H4 (cell line): ENCODE measurements at regions not wholly inside any gene's neighbourhood (a gene's known extent, or its start where the extent isn't known, plus 50 kb on each side); places are given as distances from the start of the nearest gene placed in this dataset.

Experiments used
- DNase-seq: peaks from one replicate; pipeline ENCODE4 v3.0.0-alpha.2; 2015; ENCODE audit warnings: low spot score

DNA sequence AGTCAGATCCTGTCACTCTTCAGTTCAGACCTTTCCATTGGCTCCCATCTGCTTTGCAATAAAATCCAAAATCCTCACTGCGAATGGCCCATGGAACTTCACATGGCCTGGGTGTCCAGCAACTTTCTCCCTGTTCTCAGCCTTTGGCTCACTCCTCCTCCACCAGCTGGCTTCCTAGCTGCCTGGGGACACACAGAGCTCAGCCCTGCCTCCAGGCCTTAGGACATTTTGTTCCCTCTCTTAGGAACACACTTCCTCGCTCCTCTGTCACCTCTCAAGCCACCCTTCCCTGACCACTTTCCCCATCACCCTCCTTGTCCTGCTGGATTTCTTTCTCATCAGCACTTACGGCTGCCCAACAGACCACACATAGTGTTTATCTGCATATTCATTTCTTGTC lies 419.6 kb downstream of the MED13L start:
- DNase-seq: no peak

DNA sequence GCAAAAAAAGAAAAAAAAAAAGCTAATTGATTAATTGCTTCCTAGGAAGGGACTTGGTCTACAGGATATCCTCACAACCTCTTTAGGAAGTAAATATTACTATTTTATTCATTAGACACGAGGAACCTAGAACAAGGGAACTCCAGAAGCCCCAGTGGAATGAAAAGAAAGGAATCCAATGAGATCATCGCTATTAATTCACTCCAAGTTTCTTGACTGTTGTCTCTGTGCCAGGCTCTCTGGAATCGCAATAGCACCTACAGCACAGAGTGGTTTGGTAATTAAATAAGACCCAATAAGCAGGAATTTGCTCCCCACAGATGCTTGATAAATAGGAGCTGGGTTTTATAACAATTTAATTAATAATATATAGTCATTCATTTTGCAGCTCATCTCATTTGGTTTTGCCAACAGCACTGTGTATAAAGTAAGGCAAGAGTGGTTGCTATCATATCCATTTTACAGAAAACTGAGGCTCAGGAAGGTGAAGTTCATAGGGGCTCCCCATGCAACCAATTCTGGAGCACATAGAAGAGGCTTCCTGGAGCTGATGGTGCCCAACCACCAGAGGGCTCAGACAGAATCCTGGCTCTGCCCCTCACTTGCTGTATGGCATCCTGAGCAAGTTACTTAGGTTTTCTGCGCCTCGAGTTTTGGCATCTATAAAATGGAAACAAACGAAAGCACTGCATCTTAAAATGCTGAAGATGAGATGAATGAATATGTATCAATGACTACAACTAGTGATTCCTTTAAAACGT lies 420.2 kb downstream of the MED13L start:
- no peak for DNase-seq

DNA sequence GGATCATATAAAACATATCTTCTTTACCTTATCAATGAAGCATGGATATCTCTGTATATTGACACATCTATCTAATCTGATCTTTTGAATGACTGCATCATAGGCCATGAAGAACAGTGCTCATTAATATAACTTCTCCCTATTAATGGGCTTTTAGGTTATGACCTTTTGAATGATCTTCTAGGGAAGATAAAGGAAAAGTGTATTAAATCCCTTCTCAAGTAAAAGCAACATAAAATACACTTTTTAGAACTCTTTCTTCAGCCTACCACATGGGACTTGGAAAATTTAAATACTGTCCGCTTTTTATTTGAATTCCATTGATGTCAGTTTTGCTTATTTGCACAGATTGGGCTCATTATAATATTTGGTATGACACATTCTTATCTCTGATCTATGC lies 425.4 kb downstream of the MED13L start:
- DNase-seq: no peak

DNA sequence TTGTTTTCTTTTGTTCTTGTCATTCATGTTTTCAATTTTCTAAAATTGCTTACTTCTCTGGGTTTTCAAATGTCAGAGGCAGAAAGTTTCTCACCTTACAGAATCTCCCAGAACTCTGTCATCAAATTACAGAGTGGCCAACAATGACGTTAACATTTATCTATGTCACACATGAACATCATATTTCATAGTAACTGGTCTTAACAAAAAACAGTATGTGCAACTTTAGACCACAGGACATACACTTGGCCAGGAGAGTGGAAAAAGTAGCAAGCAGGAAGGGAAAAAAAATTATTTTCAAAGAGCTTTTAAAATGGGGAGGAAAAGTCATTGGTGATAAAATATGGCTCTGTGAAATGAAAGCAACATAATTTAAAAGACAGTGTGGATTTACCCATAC lies 426.5 kb downstream of the MED13L start:
- no peak for DNase-seq

DNA sequence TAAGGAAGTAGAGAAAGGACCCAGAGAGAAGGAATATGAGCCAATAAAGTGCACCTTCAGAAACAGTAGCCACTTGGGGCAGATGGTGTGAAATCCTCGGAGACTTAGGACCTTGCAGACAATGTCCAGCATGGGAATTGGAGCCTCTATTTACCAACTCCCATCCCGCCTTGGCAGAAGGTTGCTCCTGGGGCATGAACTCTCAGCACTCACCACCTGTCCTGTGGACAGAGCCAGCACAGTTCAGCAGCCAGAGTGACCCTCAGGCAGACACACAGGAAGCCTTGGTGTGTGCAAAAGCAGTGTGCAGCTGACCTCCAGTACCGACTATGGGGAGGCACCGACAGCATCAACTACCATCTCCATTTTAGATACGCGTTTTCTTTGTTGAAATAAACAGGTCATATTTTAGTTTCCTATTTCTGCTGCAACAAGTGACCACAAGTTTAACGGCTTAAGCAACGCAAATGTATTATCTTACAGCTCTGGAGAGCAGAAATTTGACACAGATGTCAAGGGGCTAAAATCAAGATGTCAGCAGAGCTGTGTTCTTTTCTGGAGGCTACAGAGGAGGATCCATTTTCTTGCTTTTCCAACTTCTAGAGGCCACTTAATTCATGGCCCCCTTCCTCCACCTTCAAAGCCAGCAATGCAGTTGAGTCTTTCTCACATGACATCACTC lies 428.1 kb downstream of the MED13L start:
- no peak for DNase-seq

DNA sequence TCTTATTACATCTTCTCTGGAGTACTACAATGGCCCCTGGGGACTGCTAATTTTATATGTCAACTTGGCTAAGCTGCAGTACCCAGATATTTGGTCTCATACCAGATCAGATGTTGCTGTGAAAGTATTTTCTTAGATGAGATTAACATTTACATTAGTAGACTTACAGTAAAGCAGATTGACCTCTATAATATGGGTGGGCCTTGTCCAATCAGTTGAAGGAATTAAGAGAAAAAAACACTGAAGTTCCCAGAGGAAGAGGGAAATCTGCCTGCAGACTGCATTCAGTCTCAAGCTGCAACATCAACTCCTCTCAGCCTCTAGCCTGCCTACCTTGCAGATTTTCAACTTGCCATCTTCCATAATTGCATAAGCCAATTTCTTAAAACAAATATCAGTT lies 430.1 kb downstream of the MED13L start:
- no peak for DNase-seq

DNA sequence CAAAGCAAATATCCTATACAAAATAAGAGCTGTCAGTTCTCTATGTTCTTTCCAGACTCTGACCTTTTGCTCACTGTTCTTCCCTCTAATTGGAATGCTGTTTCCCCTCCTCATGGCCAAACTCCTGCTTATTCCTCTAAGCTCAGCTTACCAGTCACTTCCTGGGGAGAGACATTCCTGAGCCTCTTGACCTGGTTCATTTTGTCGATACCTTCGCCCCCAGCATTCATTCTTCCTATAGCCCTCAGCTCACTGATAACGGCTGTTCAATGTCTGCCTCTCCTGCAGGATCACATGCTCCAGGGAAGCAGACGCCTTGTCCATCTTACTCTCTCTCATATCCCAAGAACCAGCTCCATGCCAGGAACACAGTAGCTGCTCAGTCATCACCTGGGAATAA lies 431.0 kb downstream of the MED13L start:
- DNase-seq: no peak

DNA sequence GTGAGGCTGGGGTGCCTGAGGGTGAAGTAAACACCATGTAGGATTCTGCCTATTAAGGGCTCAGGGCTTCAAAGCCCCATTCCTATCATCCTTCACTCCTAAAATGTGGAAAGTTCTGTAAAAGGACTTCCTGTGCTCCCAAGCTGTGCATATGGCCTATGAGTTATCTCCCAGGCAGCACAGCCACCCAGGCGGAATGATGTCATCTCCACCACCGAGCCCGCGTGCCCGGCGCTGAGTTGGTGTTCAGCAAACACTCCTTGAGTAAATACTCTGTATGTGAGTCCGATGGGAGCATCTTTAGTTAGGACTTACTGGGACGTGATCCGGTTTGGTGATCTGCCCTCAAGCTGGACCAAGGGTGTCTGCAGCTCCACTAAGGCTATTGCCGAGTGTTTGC lies 437.3 kb downstream of the MED13L start:
- DNase-seq: peak; percentile 52

DNA sequence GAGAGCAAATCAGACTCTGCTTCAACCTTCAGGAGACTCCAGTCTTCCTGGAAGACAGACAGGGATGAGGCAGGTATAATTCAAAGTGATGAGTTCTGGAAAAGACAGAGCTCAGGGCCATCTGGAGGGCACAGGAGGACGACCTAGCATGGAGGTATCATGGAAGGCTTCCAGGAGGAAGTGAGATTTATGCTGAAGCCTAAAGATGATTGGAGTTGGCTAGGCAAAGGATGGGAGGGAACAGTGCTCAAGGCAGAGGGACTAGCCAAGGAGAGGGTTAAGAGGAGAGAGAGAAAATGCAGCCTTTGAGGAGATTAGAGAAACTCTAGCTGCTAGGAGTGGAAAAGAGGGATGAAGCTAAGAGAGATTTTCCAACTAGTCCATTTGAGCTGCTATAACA lies 438.5 kb downstream of the MED13L start:
- DNase-seq: no peak

DNA sequence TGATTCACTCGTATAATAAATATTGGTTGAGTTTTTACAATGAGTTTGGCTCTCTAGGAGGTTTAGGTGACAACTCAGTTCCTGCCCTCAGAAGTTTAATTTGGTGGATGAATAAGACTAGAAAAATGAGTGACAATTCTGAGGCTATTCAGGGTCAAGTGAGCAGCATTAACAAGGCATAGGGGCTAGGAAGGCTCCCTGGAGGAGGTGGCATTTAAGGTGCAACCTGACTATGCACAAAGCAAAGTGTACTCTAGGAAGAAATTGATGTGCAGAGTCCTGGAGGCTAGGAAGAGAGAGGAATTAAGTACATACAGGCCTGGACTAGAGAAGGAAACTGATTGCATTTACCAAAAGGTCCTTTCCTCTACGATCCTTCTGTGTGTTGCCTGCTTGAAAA lies 440.3 kb downstream of the MED13L start:
- no peak for DNase-seq

DNA sequence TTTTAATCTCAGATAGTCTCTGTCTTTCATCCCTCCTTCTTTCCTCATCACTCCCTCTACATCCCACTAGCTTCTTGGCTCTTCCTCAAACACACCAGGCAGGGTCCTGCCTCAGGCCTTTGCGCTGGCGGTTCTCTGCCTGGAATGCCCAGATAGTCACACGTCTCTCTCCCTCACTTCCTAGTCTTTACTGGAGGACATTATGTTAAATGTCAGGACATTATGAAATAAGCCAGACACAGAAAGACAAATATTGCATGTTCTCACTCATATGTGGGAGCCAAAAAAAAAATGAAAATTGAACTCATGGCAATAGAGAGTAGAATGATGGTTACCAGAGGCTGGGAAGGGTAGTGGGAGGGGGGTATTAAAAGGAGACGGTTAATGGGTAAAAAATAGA lies 442.0 kb downstream of the MED13L start:
- DNase-seq: no peak

DNA sequence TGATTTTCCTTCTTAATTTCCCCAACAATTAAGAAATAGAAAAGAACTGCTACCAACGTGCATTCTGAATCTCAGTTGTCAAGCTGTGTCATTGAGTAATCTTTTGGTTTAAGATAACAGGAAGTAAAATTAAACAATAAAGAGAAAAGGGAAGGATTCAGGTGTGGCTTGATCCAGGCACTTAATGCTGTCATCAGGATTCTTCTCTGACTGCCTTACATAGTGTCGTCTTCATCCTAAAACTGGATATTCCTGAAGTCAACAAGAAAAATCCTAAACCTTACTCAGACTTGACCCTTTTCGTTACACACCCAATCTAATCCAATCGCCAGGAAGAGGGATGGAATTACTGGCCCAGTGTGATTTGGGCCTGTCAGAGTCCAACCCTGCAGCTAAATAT lies 443.8 kb downstream of the MED13L start:
- no peak for DNase-seq

DNA sequence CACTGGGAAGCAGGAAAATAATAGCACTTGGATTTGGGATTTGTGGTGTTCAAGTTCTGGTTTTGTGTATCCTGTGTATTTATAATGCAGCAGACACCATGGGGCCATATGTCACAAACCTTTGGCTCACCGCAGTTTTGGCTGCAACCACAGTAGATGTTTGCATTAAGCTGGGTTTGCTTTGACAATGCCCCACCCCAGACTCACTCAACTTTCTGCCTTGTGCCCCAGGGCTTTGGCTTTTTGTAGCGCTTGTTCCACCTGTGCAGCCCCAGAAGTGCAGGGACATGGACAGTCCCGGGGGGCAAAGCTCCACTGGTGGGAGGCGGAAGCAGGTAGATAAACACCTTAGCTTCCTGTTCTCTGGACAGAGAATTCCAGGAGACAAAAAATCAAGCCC lies 446.9 kb downstream of the MED13L start:
- DNase-seq: no peak

DNA sequence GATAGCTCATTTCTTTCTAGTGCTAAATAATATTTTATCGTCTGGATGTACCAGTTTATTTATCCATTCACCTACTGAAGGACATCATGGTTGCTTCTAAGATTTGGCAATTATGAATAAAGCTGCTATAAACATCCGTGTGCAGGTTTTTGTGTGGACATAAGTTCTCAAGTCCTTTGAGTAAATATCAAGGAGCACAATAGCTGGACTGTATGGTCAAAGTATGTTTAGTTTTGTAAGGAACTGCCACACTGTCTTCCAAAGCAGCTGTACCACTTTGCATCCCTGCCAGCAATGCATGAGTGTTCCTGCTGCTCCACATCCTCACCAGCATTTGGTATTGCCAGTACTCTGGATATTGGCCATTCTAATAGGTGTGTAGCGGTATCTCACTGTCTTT lies 447.4 kb downstream of the MED13L start:
- DNase-seq: no peak

DNA sequence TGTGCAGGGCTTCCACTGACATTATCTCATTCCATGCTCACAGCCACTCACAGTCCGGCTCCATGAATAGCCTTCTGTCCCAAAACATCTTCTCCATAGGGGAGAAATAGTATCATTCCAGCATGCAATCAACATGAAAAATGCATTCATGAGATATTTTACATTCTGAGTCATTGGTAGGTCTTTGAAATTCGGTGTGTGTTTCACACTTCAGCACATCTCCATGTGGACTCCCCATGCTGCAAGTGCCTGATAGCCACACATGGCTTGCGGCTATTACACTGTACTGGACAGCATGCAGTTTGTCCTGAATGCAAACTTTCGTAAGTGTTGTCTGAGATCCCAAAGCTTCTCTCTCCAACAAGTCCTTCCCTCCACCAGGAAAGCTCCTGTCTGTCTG lies 449.3 kb downstream of the MED13L start:
- DNase-seq: no peak

DNA sequence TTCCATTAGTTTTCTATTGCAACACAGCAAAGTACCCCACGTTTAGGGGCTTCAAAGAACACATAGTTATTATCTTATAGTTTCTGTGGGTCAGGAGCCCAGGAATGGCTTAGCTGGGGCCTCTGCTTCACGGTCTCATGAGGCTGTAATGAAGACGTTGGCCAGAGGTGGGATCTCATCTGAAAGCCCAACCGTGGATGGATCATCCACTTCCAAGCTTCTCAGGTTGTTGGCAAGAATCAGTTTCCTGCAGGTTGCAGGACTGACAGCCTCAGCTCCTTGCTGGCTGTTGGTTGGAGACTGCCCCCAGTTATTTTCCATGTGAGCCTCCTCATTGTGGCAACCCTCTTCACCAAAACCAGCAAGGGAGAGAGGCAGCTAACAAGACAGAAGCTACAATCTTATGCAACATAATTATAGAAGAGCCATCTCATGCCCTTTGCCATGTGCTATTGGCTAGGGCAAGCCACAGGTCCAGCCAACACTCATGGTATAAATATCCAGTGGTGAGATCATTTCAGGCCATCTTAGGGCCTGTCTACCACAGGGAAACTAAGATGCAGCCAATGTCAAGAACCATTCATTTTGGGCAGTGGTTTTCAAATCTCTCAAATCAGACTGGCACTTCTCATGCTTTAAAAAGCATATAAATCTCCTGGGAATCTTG lies 452.4 kb downstream of the MED13L start:
- no peak for DNase-seq

DNA sequence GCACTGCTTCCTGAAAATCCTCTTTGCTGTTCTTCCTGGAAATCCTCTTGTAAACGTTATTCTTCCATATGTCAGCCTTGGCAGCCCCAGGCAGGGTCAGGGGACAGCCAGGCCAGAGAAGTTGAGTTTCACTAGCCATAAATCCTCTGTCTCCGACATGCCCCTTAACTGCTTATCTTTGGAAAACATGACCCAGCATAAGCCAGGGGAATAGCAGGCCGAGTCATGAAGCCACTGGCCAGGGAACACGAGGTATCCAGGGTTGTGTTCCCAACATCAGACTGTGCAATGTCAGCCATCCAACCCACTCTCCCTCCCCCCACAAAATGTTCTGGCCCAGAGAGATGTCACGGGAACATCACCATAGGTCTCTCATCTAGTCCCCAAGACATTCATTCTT lies 453.9 kb downstream of the MED13L start:
- DNase-seq: no peak

DNA sequence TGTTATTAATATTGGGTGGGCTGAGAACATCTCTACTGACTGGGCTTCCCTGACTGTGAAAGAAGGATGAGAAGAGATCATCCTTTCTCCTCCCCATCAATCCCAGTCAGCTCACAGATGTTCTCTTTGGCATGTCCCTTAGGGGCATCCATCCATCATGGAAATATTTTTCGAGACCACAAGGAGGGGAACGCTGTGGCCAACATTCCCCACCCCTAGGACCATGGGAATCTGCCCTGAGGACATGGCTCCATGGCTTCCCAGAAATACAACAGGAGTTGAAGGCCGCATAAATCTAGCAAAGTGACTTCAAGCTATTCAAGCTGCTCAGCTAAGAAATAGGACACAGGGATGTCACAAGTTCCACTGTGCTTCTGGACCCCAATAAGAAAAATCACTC lies 456.8 kb downstream of the MED13L start:
- no peak for DNase-seq

DNA sequence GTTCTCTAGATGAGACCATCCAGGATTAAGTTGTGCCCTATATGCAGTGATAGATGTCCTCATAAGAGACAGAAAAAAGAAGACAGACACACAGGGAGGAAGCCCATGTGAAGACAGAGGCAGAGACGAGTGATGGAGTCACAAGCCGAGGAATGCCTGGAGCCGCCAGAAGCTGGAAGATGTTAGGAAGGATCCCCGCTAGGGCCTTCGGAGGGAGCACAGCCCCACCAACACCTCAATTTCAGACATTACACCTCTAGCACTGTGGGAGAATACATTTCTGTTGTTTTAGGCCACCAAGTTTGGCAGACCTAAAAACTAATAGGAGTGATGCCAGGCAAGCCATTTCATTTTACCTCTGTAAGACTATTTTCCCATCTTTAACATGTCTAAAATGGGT lies 458.5 kb downstream of the MED13L start:
- DNase-seq: no peak

DNA sequence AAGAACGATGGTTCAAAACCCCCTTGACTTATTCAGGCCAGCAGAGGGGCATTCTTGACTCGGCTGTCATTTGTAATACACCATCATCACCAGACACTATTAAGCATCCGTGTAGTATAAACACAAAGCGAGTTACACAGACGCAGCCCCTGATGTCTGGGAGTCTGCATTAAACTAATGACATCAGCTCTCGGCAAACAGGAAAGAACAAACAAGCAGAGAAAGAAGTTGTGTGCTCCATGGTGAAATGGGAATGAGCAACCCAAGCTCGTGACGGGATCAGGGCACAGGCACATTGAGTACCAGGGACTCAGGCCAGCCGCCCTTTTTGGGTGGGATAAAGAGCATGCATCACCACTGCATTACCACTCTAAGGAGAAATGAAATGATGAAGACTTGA lies 460.1 kb downstream of the MED13L start:
- no peak for DNase-seq

DNA sequence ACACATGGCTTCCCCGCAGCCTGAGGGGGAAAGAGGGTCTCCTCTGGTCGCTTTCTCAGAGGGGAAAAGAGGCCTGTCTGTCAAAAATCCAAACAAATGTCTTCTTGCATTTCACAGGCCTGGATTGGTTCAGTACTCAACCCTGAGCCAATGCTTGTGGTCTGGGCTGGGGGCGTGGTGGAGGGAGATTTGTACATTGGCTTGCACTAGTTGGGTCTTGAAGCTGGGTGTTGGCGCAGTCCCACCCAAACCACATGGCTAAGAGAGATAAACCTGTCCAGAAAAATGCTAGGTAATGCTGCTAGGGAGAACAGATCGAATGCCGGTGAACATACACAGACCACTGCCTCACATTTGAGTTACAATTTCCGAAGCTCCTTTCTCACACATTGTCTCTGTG lies 461.6 kb downstream of the MED13L start:
- DNase-seq: no peak

DNA sequence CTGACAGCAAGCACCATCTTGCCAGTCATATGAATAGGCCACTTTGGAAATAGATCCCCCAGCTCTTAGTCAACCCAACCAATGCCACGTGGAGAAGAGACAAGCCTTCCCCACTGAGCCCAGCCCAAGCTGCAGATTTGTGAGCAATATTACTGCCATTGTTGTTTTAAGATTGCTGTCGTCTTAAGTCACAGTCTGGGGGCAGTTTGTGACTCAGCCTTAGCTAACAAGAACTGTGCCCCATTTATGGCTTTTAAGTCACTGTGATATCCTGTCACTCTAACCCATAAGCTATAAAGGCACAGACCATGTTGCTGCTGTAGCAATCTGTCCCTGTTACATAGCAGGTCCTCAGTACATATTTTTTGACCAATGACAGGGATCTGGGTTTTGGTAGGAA lies 464.2 kb downstream of the MED13L start:
- DNase-seq: no peak

DNA sequence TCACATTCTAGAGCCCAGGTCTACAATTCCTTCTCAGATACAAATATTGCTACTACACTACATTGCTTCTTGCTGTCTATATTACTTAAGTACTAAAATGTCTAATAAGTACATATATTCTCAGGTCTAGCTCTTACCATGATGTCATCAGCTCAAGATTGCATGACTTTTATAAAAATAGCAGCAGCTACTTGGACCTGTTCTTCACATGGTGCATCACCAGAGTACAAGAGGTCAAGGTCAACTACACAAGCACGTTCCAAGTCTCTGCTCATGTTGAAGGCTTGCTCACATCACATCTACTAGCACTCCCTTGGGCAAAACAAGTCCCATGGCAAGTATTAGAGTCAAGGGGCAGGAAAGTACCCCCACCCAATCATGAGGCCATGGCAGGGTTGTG lies 465.6 kb downstream of the MED13L start:
- no peak for DNase-seq
